Fibroblast of lung (primary cell): ENCODE measurements at regions not wholly inside any gene's neighbourhood (a gene's known extent, or its start where the extent isn't known, plus 50 kb on each side); places are given as distances from the start of the nearest gene placed in this dataset.

ENCODE experiments used
- EZH2 ChIP-seq: IDR thresholded peaks from 2 replicates; pipeline ENCODE4 v1.5.1; 2012; ENCODE audit warnings: low read length, control low read depth, mild to moderate bottlenecking; ENCODE audit errors: missing control alignments
- TF ChIP-seq, protein P1 (sequence below), 2 donors: IDR thresholded peaks in 1 of 2; conservative IDR thresholded peaks in 1 of 2; 1 replicate in 1 of 2; 2 replicates in 1 of 2; pipeline ENCODE4 v1.5.1; 2011 to 2012; ENCODE audit warnings: low read length in 2 of 2, control low read depth in 1 of 2, inconsistent platforms in 1 of 2, low read depth in 1 of 2, mild to moderate bottlenecking in 1 of 2

DNA sequence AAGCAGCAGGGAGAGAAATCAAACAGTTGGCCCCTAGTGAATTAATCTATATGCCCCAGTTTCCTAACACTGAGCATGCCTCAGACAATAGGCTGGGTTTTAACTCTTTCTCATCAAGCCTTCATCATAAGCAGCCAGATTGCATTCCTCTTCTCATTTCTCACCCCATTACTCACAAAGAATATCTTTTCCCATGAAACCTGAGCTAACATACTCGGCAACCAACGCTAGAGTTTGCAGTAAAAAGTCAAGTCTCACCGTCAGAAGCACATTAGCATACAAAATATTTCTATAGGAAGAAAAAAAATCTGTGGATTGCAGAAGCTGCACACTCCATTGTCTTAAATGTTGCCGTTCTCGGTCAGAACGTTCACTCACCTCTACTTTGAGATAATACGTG, 429.9 kb upstream of the ARID1B start:
- TF ChIP-seq, protein P1, sequence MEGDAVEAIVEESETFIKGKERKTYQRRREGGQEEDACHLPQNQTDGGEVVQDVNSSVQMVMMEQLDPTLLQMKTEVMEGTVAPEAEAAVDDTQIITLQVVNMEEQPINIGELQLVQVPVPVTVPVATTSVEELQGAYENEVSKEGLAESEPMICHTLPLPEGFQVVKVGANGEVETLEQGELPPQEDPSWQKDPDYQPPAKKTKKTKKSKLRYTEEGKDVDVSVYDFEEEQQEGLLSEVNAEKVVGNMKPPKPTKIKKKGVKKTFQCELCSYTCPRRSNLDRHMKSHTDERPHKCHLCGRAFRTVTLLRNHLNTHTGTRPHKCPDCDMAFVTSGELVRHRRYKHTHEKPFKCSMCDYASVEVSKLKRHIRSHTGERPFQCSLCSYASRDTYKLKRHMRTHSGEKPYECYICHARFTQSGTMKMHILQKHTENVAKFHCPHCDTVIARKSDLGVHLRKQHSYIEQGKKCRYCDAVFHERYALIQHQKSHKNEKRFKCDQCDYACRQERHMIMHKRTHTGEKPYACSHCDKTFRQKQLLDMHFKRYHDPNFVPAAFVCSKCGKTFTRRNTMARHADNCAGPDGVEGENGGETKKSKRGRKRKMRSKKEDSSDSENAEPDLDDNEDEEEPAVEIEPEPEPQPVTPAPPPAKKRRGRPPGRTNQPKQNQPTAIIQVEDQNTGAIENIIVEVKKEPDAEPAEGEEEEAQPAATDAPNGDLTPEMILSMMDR (conservative IDR thresholded peaks at IDR 0.05 in 1 of 2, IDR thresholded peaks at IDR 0.05 in 1 of 2; ENCODE audit: low read depth in 1 of 2, low read length in 2 of 2) = no peak
- TF ChIP-seq EZH2 = no peak
